BLaER1 treated with 17β-estradiol and CSF1 and Interleukin-3, amounts not matched to agents 10 nM and 100 nM (cell line): ENCODE measurements at regions not wholly inside any gene's neighbourhood (a gene's known extent, or its start where the extent isn't known, plus 50 kb on each side); places are given as distances from the start of the nearest gene placed in this dataset.
A peak's percentile ranks its signal among the peaks of the same experiment; 100 is the strongest.

Experiments used
- H3K27ac ChIP-seq, 11 experiments: shearing (Covaris generic); formaldehyde crosslinking; 2 replicates each; pipeline ENCODE4 v1.8.1; 2022
- H3K27me3 ChIP-seq, 11 experiments: shearing (Covaris generic); formaldehyde crosslinking; 2 replicates each; pipeline ENCODE4 v1.8.1; 2022
- H3K36me3 ChIP-seq, 11 experiments: shearing (Covaris generic); formaldehyde crosslinking; 2 replicates each; pipeline ENCODE4 v1.8.1; 2022
- H3K4me1 ChIP-seq, 10 experiments: shearing (Covaris generic); formaldehyde crosslinking; 2 replicates each; pipeline ENCODE4 v1.8.1; 2022
- H3K4me2 ChIP-seq, 11 experiments: shearing (Covaris generic); formaldehyde crosslinking; 2 replicates each; pipeline ENCODE4 v1.8.1; 2022
- H3K4me3 ChIP-seq, 10 experiments: shearing (Covaris generic); formaldehyde crosslinking; 2 replicates each; pipeline ENCODE4 v1.8.1; 2022
- H3K9ac ChIP-seq, 11 experiments: shearing (Covaris generic); formaldehyde crosslinking; 2 replicates each; pipeline ENCODE4 v1.8.1; 2022
- H3K9me3 ChIP-seq, 11 experiments: shearing (Covaris generic); formaldehyde crosslinking; replicated peaks in 1 of 11; 2 replicates each; pipeline ENCODE4 v1.8.1; 2022
- H4K20me1 ChIP-seq, 11 experiments: shearing (Covaris generic); formaldehyde crosslinking; 2 replicates each; pipeline ENCODE4 v1.8.1; 2022
- Cebpa-rat ChIP-seq, 11 experiments: shearing (Covaris generic); IDR thresholded peaks; 2 replicates each; pipeline ENCODE4 v1.8.1; 2022

GRCh38 chr14:71359823-71360222, 452.6 kb downstream of the PCNX1 start:
- H3K9ac ChIP-seq, result no peak overlapping the region
- peak overlapping the region in 6 of 11 experiments; percentile 29 to 91 (median 79); a peak in 8 of 22 replicates for H3K4me2 ChIP-seq
- H3K27ac ChIP-seq, result peak overlapping the region in 3 of 11 experiments; percentile 96 to 99 (median 96); a peak in 6 of 22 replicates
- no peak overlapping the region for H3K4me3 ChIP-seq
- peaks cover 0 to 24% (median 0%) of the 10 kb centered on the region in 11 experiments; a peak in 5 of 22 replicates for H4K20me1 ChIP-seq
- peaks cover 9 to 91% (median 49%) of the 10 kb centered on the region in 10 experiments; a peak in 19 of 20 replicates for H3K4me1 ChIP-seq
- no peaks in the 10 kb centered on the region for H3K27me3 ChIP-seq
- H3K9me3 ChIP-seq, result peaks cover 20 to 41% (median 31%) of the 10 kb centered on the region in 11 experiments
- H3K36me3 ChIP-seq, result peaks cover 0 to 33% (median 22%) of the 10 kb centered on the region in 11 experiments; a peak in 14 of 22 replicates
- TF ChIP-seq Cebpa-rat (IDR thresholded peaks at IDR 0.05), result no peak

- 0 out of 20 replicates have a peak overlapping the region, but pooled peaks of 1 of the 10 experiments have one; percentile 18 for H3K4me3 ChIP-seq
- peaks cover 0 to 44% (median 22%) of the 10 kb centered on the region in 11 experiments; a peak in 14 of 22 replicates for H3K36me3 ChIP-seq
- peak overlapping the region in 9 of 11 experiments; percentile 11 to 91 (median 71); a peak in 18 of 22 replicates for H3K4me2 ChIP-seq
- peak in 1 of 11 experiments; percentile 21; a peak in 1 of 22 replicates for TF ChIP-seq Cebpa-rat (IDR thresholded peaks at IDR 0.05)
- H3K27me3 ChIP-seq, result no peaks in the 10 kb centered on the region
- peak overlapping the region in 5 of 11 experiments; percentile 24 to 99 (median 96); a peak in 9 of 22 replicates for H3K27ac ChIP-seq
- H3K4me1 ChIP-seq, result peaks cover 9 to 91% (median 49%) of the 10 kb centered on the region in 10 experiments; a peak in 19 of 20 replicates
- H3K9ac ChIP-seq, result peak overlapping the region in 4 of 11 experiments; percentile 9 to 74 (median 34); a peak in 7 of 22 replicates
- peaks cover 20 to 41% (median 31%) of the 10 kb centered on the region in 11 experiments for H3K9me3 ChIP-seq
- peaks cover 0 to 14% (median 0%) of the 10 kb centered on the region in 11 experiments; a peak in 8 of 22 replicates for H4K20me1 ChIP-seq
Measured at GRCh38 chr14:71361336-71361735, 454.1 kb downstream of the PCNX1 start.

- Histone ChIP-seq H3K27me3 (no peaks in the 10 kb centered on the region), H3K9ac (peak overlapping the region in 2 of 11 experiments; percentile 9 to 74; a peak in 4 of 22 replicates), H3K27ac (peak overlapping the region in 5 of 11 experiments; percentile 24 to 99 (median 96); a peak in 9 of 22 replicates), H3K4me3 (0 out of 20 replicates have a peak overlapping the region, but pooled peaks of 1 of the 10 experiments have one; percentile 18), H3K4me2 (peak overlapping the region in 6 of 11 experiments; percentile 53 to 91 (median 82); a peak in 12 of 22 replicates), H3K9me3 (peaks cover 20 to 41% (median 30%) of the 10 kb centered on the region in 11 experiments), H3K36me3 (peaks cover 0 to 46% (median 22%) of the 10 kb centered on the region in 11 experiments; a peak in 14 of 22 replicates), H4K20me1 (peaks cover 0 to 14% (median 0%) of the 10 kb centered on the region in 11 experiments; a peak in 7 of 22 replicates), H3K4me1 (peaks cover 9 to 87% (median 49%) of the 10 kb centered on the region in 10 experiments; a peak in 19 of 20 replicates)
- no peak for TF ChIP-seq Cebpa-rat (IDR thresholded peaks at IDR 0.05)
Measured at GRCh38 chr14:71361874-71362273, 454.6 kb downstream of the PCNX1 start.

GRCh38 chr14:71362282-71362681, 455.0 kb downstream of the PCNX1 start:
- Histone ChIP-seq H3K27me3 (no peaks in the 10 kb centered on the region), H3K9me3 (peaks cover 20 to 38% (median 28%) of the 10 kb centered on the region in 11 experiments), H3K27ac (peak overlapping the region in 4 of 11 experiments; percentile 55 to 99 (median 96); a peak in 8 of 22 replicates), H3K4me1 (peaks cover 9 to 83% (median 49%) of the 10 kb centered on the region in 10 experiments; a peak in 19 of 20 replicates), H3K36me3 (peaks cover 0 to 42% (median 20%) of the 10 kb centered on the region in 11 experiments; a peak in 14 of 22 replicates), H3K4me2 (peak overlapping the region in 4 of 11 experiments; percentile 71 to 91 (median 88); a peak in 8 of 22 replicates), H4K20me1 (peaks cover 0 to 14% (median 0%) of the 10 kb centered on the region in 11 experiments; a peak in 7 of 22 replicates), H3K4me3 (peak overlapping the region in 1 of 10 experiments; percentile 35; a peak in 1 of 20 replicates), H3K9ac (peak overlapping the region in 1 of 11 experiments; percentile 92; a peak in 4 of 22 replicates)
- TF ChIP-seq Cebpa-rat (IDR thresholded peaks at IDR 0.05), result no peak

- Histone ChIP-seq H3K36me3 (peaks cover 0 to 34% (median 12%) of the 10 kb centered on the region in 11 experiments; a peak in 12 of 22 replicates), H3K9ac (peak overlapping the region in 4 of 11 experiments; percentile 45 to 92 (median 84); a peak in 8 of 22 replicates), H3K4me3 (peak overlapping the region in 1 of 10 experiments; percentile 35; a peak in 1 of 20 replicates), H3K9me3 (peaks cover 13 to 36% (median 26%) of the 10 kb centered on the region in 11 experiments), H3K4me1 (peaks cover 9 to 79% (median 49%) of the 10 kb centered on the region in 10 experiments; a peak in 19 of 20 replicates), H3K4me2 (peak overlapping the region in 6 of 11 experiments; percentile 50 to 91 (median 79); a peak in 12 of 22 replicates), H3K27ac (peak overlapping the region in 5 of 11 experiments; percentile 68 to 99 (median 96); a peak in 11 of 22 replicates), H4K20me1 (peaks cover 0 to 14% (median 0%) of the 10 kb centered on the region in 11 experiments; a peak in 7 of 22 replicates), H3K27me3 (no peaks in the 10 kb centered on the region)
- no peak for TF ChIP-seq Cebpa-rat (IDR thresholded peaks at IDR 0.05)
Measured at GRCh38 chr14:71362920-71363584, 455.8 kb downstream of the PCNX1 start.

GRCh38 chr14:71363946-71364925, 457.0 kb downstream of the PCNX1 start:
- H4K20me1 ChIP-seq, result peaks cover 0 to 14% (median 0%) of the 10 kb centered on the region in 11 experiments; a peak in 7 of 22 replicates
- peak overlapping the region in 5 of 11 experiments; percentile 68 to 99 (median 96); a peak in 10 of 22 replicates for H3K27ac ChIP-seq
- H3K4me2 ChIP-seq, result peak overlapping the region in 6 of 11 experiments; percentile 50 to 91 (median 79); a peak in 10 of 22 replicates
- H3K4me1 ChIP-seq, result peaks cover 9 to 70% (median 43%) of the 10 kb centered on the region in 10 experiments; a peak in 19 of 20 replicates
- H3K36me3 ChIP-seq, result peaks cover 0 to 25% (median under 1%) of the 10 kb centered on the region in 11 experiments; a peak in 6 of 22 replicates
- no peaks in the 10 kb centered on the region for H3K27me3 ChIP-seq
- peak overlapping the region in 4 of 11 experiments; percentile 45 to 92 (median 84); a peak in 8 of 22 replicates for H3K9ac ChIP-seq
- H3K9me3 ChIP-seq, result peaks cover 1 to 24% (median 14%) of the 10 kb centered on the region in 11 experiments; a peak in 20 of 22 replicates
- H3K4me3 ChIP-seq, result 0 out of 20 replicates have a peak overlapping the region, but pooled peaks of 1 of the 10 experiments have one; percentile 0
- TF ChIP-seq Cebpa-rat (IDR thresholded peaks at IDR 0.05), result no peak

- Histone ChIP-seq H3K9me3 (peaks cover 0 to 17% (median 9%) of the 10 kb centered on the region in 11 experiments; a peak in 10 of 22 replicates), H3K4me3 (no peak overlapping the region), H3K9ac (peak overlapping the region in 1 of 11 experiments; percentile 31; a peak in 1 of 22 replicates), H4K20me1 (peaks cover 0 to 14% (median 0%) of the 10 kb centered on the region in 11 experiments; a peak in 7 of 22 replicates), H3K4me1 (peaks cover 6 to 61% (median 35%) of the 10 kb centered on the region in 10 experiments; a peak in 19 of 20 replicates), H3K4me2 (peak overlapping the region in 3 of 11 experiments; percentile 87 to 91 (median 89); a peak in 5 of 22 replicates), H3K36me3 (peaks cover 0 to 25% (median 0%) of the 10 kb centered on the region in 11 experiments; a peak in 5 of 22 replicates), H3K27me3 (no peaks in the 10 kb centered on the region), H3K27ac (peak overlapping the region in 3 of 11 experiments; percentile 96 to 99 (median 96); a peak in 6 of 22 replicates)
- TF ChIP-seq Cebpa-rat (IDR thresholded peaks at IDR 0.05), result no peak
Measured at GRCh38 chr14:71365361-71365760, 458.1 kb downstream of the PCNX1 start.
